ENCODE measurements at regions not wholly inside any gene's neighbourhood (a gene's known extent, or its start where the extent isn't known, plus 50 kb on each side); places are given as distances from the start of the nearest gene placed in this dataset.
"Not testable (repeated sequence)": the region's sequence is repeated elsewhere in the genome, so short reads cannot be mapped to it uniquely, and the experiment has no call there.

DNA sequence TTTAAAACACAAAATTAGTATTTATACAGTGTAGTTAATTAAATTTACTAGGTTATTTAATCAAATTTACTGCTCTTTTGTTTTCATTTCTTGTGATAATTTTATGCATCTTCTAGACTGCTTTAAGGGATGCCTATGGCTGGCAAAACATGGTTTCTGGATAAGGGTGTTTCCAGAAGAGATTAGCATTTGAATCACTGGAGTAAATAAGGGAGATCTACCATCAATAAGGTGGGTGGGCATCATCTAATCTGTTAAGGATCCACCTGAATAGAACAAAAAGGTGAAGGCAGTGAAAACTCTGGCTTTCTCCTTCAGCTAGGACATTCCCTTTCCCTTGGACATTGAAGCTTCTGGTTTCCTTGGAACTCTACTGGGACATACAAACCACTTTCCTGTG lies 146.2 kb upstream of the LAMA2 start:
- DNase-seq = no peak

DNA sequence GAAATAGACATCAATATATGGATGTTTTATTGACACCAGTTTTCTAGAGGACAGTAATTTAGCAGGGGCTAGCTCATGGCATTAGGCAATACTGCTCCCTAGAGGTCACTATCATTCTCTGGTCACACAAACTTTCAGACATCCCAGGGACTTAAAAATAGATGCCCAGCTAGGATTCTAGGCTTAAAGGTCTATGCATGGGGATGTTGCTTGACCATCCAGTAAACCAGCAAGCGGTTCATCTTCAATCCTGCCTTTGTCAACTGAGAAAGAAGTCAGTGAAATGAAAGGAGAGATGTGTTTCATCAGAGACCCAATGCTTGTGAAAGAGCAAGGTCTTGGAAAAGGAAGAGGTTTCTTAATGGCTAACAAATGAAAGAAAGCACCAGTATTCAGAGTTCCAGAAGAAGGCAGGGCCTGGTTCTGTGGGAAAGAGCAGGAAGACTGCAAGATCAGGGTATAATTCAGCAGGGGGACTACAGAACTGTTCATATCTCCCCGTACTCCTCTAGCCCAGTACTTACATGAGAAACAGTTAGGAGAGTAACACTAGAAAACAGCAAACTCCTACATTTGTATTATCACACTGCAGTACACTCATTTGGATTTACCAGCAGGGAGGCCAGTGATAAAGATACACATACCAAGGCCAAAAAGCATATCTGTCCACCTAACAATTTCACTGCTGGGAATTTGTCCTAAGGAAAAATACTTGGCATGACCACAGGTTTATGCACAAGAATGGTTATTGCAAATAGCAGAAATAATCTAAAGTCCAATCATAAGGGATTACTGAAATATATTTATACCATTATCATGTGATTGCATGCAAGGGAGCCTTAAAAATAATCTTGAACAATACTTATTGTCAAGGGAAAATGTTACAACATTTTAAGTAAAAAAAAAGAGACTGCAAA lies 151.4 kb upstream of the LAMA2 start:
- peak; percentile 38 for DNase-seq

DNA sequence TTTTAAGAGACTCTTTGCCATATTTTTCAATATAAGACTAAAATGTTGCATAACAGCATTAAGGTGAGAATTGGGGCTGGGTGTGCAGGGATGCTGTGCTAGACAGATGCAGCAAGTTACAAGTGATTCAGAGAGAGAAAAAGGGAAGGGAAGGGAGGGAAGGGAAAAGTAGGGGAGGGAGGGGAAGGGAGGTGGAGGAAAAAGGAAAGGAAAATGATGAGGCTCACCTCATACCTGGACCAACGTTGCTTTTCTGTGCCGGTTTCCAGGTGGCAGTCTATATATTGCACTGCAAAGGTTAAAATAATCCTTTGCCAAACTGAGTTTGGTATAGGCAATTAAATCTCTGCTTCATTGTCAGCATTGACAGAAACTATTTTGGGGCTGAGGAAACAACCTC lies 155.4 kb upstream of the LAMA2 start:
- DNase-seq = no peak

DNA sequence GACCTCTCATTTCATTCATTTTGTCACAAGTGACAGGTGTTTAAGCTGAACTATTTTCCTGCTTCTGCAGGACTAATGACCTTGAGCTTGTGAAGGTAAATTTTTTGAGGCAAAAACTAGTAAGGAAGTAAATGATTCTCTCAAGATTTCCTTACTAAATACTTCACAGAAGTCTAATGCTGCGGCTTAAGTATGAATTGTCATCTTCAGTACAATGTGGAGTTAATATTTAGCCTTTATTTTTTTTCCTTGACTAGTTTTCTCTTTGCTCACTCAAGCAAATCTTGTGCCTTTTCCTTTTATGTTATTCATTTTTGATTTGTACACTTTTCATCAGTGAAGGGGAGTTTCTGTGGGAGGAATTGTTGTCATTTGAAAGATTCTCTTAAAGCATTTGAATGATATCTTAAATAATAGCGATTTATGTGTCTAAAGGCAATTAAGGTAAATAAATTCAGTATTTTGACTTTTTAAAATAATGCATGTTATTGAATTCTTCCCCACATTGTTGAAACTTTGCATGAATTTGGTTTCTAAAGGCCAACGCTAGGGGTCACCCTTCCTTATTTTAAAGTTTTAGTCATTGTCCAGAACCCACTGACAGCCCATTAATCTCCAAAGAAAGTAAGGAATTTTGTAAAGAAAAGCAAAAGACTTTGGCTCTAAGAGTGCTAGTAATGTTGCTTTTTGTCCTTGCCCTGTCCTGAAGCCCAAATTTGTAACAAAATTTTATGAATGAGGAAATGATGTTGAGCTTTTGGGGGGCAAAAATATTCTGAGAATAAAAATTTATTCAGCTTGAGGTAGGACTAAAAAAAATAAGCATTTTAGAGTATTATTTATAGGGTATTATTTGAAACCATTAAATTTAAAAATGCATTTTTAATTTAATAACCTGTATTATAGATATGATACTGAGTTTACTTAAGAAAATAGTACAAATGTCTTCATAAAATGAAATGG lies 157.4 kb upstream of the LAMA2 start:
- DNase-seq = peak; percentile 25

DNA sequence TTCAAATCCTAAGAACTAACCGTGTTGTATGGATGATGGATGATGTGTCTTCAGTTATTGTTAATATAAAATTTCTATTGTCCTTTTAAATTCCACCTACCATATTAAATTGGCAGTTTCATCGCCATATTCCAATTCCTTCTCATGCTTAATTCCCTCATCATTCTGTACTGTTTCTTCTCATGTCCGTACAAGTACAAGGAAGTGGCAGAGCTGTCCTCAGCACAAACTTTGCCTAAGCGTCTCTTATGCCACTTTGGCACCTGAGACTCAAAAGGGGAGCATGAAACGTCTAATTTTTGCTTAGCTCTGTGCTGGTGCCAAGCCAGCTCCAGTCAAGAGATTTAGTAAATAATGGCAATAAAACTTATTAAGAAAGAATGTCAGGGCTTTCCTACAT lies 158.2 kb upstream of the LAMA2 start:
- DNase-seq = no peak

DNA sequence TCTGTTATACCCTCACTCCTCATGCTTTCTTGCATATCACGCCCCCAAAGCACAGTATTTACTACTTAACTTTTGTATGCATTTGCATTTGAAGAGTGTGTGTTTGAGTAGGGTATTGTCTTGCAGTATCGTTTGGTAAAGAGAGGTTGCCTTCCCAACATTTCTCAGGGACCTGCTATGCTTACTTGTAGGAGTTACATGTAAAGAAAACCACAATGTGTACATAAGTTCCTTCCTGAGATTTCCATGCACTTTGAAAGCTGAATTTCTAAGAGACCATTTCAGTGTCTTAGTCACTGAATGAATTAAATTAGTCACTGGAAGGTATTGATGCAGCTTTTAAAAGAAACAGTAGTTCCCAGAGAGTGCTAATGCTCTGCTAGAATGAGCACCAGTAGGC lies 159.3 kb upstream of the LAMA2 start:
- DNase-seq = no peak

DNA sequence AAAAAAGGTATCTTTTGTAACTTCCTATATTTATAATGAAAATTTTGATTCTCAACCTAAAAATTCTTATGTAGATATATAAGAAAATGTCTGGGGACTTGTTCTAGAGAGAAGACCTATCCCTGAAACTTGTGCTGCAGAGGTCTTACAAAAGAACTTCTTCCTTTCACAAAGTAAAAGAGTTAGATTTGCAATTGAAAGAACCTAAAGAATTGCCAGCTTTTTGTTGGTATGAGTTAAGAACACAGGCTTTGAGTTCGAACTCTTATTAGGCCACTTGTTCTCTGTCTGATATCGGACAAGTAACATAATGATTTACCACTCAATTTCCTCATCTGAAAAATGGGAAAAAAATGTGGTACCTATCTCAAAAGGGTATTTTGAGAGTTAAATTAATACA lies 162.0 kb upstream of the LAMA2 start:
- no peak for DNase-seq

DNA sequence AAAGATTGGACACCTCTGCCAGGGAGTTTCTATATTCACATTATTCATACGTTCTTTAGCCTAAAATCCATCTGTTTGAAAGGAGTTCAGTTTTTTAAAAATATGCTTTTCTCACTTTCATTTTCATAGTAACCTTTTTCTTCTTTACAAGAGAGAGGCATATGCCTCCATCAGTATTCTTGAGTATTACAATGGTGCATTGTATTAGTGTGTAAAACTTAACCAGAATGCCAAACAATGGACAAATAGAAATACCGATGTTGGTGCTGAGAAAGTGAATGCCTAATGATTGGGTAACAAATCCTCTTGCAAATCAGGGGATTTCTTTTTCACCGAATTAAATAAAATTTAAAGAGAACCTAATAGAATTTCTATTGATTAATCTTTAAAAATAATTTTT lies 163.2 kb upstream of the LAMA2 start:
- no peak for DNase-seq

DNA sequence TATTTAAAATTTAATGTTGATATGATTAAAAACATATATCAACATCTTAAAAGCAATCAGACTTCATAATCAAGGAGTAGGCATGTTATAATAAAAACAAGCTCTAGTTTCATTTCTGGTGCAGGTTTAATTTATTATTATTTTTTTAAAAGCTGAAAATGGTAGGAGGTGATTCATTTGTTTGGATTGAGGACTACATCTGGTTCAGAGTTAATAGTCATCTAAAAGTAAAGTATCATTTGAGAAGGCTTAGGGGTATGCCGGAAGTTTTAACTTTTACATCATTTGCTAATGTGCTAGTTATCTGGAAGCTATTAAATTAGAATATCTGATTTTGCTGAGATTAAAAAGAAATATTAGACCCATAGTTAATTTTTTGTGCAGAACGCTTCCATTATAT lies 169.5 kb upstream of the LAMA2 start:
- DNase-seq = no peak

DNA sequence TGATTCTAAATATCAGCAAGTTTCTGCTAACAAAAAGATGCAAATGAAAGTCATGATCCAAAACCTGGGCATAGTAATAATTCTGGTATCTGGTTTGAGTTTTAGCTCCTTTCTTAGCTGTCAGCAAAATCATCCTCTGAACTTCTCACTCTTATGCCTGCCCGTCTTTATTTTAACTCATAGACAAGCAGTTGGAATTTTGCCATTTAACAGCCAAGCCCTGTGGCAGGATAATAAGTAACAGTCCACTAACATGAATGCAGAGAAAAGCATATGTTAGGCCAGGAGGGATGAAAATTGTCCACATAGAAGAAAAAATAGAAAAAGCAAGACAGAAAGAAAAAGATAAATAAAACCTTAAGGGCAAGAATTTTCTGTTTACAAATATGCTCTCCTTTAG lies 170.0 kb upstream of the LAMA2 start:
- no peak for DNase-seq

DNA sequence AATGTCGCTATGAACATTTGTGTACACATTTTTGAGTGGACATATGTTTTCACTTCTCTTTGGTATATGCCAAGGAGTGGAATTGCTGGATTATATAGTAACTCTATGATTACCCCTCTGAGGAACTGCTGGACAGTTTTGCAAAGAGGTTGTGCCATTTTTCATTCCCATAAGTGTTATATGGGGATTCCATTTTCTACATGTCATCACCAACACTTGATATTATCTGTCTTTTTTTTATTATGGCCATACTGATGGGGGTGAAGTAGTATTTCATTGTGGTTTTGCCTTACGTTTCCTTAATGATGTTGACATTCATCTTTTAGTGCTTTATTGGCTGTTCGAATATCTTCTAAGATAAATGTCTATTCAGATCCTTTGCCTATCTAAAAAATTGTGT lies 171.8 kb upstream of the LAMA2 start:
- DNase-seq = no peak

DNA sequence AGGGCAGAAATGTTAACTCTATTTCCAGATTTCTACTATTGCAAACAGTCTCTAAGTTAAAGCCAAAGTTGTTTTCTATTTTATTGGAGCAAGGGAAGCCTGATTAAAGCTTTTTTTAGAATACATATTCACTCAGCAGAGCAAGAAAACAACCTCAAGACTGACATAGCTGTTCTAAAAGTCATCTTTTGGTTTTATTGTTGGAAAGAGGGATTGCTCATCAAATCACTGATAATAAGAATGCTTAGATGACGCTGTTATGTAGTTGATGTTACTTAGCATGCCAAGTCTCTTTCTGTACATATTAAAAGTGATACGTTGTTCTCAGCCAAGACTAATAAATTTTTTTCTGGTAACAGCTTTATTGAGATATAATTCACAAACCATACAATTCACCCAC lies 172.6 kb upstream of the LAMA2 start:
- no peak for DNase-seq

DNA sequence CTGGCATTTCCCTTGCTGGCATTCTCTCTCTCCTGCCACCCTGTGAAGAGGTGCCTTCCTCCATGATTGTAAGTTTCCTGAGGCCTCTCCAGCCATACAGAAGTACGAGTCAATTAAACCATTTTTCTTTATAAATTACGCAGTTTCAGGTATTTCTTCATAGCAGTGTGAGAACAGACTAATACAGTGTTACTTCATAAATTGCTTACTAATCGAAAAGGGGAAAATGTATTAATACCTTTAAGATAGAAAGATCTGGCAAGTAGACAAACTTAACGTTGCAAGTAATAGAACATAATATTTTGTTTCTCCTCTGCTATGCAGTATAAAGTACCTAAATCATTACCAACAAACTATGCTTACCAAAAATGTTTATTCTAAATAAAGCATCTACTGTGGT lies 178.3 kb upstream of the LAMA2 start:
- DNase-seq = no peak

DNA sequence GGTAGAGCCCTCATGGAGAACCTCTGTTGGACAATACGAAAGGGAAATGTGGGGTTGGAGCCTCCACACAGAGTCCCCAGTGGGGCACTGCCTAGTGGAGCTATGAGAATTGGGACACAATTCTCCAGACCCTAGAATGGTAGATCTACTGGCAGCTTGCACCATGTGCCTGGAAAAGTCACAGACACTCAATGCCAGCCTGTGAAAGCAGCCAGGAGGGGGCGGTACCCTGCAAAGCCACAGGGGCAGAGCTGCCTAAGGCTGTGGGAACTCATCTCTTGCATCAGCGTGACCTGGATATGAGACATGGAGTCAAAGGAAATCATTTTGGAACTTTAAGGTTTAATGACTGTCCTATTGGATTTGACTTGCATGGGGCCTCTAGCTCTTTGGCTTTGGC lies 179.1 kb upstream of the LAMA2 start:
- not testable (repeated sequence) for DNase-seq

DNA sequence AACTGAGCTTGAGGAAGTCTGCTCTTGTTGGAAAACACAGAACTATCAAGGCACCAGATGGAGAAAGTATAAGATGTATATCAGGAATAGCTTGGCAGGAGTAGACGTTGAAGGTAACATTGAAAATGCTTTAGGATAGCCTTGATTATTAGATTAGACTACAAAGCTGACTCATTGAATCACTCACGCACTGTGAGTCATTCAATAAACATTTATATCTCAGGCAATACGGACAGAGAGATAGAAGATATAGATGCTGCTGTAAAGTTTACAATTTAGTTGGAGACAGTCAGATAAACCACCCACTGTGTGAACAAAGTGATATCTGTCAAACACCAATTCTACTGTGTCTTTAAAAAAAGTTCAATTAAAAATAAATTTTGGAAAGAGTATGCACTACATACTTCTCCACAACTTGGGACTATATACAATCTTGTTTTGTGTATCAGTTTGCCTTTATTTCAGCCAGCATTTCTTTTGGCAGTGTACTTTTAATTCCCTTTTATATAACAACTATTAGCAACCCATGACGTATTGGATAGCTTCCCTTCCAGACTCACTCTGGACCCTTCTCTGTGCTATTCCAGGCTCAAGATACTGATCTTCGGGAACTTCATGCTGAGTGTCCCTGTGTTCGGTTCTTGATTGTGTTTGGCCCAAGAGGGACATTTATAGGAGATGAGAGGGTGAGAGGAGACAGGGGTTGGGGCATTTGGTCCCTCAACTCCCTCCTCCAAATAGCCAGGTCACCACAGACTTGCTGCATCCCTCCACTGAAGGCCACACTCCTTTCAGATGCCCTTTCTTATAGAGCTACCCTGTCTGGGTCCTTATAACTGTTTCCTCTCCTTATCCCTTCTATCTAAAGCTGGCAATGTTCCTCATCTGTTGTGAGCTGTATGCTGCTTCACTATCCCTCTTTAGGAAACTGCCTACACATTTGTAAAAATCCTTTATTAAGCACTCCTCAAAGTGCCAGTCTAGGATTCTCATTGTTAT lies 176.6 kb upstream of the PTPRK start:
- no peak for DNase-seq

DNA sequence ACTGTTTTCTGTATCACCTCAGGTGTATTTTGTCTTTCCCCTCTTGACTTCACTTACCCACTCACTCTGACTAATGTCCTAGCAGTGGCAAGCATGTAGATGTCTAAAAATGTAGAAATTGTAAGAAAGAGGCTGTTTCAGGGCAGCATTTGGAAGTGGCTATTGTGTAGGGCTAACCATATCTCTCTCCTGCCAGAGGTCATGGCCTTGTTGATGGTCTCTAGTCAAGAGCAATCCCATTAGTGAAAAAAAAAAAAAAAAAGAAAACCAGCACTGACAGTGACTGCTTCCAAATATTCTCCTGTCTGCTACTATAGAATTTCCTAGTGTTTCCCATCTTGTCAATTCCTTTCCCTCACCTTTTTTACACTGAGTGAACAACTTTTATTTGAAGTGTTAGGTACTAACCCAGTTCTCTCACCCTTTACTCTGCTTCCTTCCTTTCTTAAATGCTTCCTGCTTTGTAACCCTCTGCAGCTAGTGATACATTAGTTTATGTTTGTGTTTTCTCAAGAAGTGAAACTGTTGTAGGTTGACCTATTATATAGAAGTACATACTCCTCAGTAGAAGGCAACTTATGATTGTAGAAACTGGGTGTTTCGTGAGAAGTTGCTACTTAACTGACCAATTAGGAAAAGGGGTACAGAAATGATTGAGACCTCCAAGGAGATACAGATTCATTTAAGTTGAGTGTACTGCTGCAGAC lies 174.1 kb upstream of the PTPRK start:
- no peak for DNase-seq

DNA sequence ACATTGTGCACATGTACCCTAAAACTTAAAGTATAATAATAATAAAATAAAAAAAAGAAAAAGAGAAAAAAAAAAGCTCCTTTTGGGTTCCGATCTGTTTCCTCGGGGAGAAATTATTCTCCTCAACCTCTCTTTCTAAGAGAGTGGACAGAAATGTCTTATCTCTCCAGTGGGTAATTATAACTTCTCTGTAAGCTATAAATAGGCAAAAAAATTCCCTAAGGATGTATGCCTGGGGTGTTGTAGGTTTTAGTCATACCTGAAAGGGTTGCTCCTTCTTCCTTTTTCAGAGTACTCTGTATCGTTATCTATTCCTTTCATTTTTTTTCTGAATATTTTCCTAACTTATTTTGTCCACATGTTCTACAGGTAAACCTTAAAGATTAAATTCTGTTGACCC lies 169.7 kb upstream of the PTPRK start:
- DNase-seq = no peak

DNA sequence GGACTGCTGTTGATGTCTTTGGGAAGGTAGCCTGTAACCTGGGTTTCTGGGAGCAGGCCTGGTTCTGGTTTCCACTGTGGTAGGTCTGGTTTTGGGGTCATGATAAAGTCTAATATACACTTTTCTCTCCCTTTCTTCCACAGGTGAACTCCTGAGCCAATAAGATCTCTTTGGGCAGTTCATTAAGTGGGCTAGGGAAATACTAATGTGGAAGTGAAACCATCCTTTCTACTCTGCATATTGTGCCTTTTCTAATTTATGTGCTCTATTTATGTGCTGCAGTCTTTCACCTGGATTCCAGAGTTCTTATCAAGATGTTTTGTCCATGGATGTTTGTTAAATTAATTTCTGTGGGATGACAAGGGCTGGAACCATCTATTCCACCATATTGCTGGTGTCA lies 165.7 kb upstream of the PTPRK start:
- no peak for DNase-seq

DNA sequence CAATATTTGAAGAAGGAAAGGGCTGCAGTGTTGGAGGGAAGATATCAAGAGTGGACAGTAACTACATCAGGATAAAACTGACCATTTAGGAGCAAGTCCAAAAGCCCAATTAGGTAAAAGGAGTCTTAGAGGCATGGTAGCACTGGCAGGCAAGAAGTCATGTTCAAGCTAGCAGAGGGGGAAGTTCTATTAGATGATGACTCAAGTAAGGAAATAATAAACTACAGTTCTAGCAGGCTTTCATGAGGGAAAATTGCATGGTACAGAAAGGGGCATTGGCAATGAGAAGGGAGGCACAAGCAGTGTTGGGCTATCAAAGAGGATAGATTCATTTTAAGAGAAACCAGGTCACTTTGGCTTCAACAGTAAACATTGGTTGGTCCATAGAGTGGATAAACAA lies 156.1 kb upstream of the PTPRK start:
- DNase-seq = no peak

DNA sequence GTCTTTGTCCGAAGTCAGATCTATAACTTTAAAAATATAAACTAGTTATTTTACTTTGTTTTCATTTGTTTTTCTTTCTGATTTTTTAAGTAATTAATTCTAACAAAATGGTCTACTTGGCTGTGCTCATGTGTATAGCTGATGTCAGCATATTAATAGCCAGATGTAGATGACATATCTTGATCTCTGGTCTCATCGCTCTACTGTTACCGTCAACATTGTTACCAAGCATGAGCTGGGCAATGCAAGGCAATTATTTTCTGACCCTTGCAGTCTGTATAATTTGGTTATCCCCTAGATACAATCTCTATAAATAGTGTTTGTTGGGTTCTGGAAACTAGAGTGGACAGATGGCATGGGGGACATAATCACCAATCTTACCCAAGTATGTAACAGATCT lies 151.6 kb upstream of the PTPRK start:
- no peak for DNase-seq

DNA sequence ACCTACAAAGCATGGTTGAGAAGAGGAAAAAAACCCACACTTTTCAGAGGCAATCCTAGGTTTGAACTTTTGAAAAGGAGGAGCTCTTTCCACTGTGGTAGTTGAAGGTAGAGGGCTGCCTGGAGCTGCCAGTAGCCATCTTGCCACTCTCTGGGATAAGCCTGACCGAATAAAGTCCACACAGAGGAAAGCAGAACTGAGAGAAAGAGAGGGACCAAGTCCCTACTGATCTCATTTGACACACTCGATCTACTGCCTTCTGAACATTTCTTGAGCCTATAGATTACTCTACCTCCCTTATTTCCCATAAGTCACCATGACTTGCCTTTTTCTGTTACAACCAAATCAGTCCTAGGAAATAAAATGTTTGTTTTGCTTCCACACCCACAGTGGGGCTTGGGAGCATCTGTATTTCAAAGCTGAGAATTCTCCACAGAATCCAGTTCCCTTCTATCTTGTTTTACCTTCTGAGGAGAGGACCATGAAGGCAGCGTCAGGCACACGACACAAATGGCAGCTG lies 147.0 kb upstream of the PTPRK start:
- DNase-seq = no peak

DNA sequence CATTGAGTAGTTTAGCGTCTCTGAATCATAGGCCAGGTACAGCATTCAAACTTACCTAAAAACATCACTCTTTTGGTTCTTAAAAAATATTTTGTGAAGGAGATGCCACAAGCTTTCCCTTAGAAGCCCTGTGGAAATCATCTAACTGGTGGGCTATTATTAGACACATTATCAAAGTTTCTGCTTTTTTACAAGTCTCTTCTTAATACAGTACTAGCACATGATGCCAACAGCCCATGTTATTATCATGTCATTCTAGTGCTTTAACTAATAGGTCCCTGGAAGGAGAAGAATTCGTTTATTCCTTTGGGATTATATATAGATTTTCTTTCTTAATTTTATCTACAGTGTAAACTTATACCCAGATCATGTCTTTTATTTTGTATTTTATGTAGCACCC lies 146.0 kb upstream of the PTPRK start:
- DNase-seq = no peak
